GM19372 (cell line): ENCODE measurements at regions not wholly inside any gene's neighbourhood (a gene's known extent, or its start where the extent isn't known, plus 50 kb on each side); places are given as distances from the start of the nearest gene placed in this dataset.

Source experiments
- ATAC-seq: cut with Tn5 transposase; IDR thresholded peaks from one replicate; pipeline ENCODE4 v1.9.1; 2021; ENCODE audit warnings: mild to moderate bottlenecking, low read depth, moderate library complexity; ENCODE audit not compliant: unreplicated experiment

- no peak for ATAC-seq
Measured at GRCh38 chr15:48031466-48031865, 89.3 kb upstream of the SLC24A5 start.

- ATAC-seq, result no peak
Measured at GRCh38 chr15:48031973-48032372, 88.8 kb upstream of the SLC24A5 start.

DNA sequence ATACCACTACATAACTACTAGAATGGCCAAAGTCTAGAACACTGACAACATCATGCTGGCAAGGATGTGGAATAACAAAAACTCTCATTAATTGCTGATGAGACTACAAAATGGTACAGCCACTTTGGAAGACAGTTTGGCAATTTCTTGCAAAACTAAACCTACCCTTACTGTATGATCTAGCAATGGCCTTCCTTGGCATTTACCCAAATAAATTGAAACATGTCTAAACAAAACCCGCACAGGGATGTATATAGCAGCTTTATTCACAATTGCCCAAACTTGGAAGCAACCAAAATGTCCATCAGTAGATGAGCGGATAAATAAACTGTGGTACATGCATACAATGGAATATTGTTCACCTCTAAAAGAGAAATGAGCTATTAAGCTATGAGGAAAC is 87.9 kb upstream of the SLC24A5 start:
- ATAC-seq, result no peak

DNA sequence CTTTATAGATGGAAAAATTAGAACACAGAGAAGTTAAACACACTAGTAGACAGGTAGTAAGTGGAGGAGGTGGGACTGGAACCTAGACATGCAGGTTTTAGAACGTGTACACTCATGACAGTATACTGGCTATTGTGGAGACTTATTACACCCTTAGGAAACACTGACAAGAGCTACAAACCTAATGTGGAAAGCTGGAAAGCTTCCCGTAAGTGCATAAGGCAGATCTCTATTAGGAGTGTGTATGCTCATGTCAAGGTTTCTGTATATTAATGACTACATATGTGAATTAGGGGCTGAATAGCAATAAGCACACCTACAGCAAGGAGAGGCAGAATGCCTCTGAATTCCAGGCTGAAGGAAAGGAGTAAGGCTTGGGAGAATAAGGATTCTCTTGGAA is 82.6 kb upstream of the SLC24A5 start:
- no peak for ATAC-seq

GRCh38 chr15:48040166-48040817 is 80.5 kb upstream of the SLC24A5 start:
- no peak for ATAC-seq

GRCh38 chr15:48041454-48041853 is 79.3 kb upstream of the SLC24A5 start:
- no peak for ATAC-seq

DNA sequence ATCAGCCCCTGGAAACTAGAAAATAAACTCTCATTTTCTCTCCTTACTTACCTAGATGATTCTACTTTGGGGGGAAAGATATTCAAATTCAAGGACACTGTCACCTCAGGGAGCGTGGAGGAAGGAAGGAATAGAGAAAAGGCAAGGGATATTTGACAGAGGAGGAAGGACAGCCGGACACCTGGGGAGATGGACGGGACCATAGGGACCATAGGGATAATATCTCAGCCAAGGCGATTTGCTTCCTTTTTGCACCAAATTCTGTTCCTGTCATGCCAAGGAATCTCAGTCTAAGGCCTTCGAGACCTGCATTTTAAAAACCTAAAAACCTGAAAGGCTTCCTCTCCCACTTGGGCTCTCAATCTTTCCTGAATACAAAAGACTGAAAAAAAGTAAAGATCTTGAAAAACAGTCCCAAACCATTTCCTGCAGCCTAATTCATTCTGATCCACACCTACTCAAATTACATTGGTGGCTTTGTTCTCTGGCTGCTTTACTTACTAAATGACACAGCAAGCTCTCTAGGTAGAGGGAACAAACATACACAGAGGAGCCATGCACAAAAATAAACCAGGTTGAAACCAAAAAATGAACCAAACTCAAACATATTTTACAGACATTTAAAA is 73.9 kb upstream of the SLC24A5 start:
- no peak for ATAC-seq

GRCh38 chr15:48049736-48050135 is 71.1 kb upstream of the SLC24A5 start:
- no peak for ATAC-seq

- ATAC-seq, result no peak
Measured at GRCh38 chr15:48052946-48053345, 67.8 kb upstream of the SLC24A5 start.

GRCh38 chr15:48058371-48058770 is 62.4 kb upstream of the SLC24A5 start:
- ATAC-seq, result no peak

GRCh38 chr15:48059791-48060190 is 61.0 kb upstream of the SLC24A5 start:
- no peak for ATAC-seq

- no peak for ATAC-seq
Measured at GRCh38 chr15:48060396-48060795, 60.4 kb upstream of the SLC24A5 start.

- ATAC-seq, result no peak
Measured at GRCh38 chr15:48061605-48062004, 59.2 kb upstream of the SLC24A5 start.

GRCh38 chr15:48062148-48062872 is 58.5 kb upstream of the SLC24A5 start:
- ATAC-seq, result no peak

DNA sequence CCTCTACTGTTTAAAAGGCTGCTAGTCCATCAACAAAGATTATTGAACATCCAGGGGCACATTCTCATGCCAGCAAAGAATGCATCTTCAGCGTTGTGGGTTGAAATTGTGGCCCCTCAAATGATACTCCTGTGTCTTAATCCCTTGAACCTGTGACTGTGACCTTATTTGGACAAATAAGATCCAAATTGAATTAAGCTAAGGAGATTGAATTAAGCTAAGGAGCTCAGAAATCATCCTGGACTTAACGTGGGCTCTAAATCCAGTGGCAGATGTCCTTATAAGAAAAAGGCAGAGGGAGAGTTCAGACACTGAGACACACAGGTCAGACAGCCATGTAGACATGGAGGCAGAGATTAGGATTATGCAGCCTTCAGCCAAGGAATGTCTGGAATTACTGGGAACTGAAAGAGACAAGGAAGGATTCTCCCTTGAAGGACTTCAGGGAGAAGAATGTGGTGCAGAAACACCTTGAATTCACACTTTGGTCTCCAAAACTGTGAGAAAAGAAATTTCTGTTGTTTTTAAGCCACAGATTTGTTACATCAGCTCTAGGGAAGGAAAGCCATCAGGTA is 57.3 kb upstream of the SLC24A5 start:
- no peak for ATAC-seq

DNA sequence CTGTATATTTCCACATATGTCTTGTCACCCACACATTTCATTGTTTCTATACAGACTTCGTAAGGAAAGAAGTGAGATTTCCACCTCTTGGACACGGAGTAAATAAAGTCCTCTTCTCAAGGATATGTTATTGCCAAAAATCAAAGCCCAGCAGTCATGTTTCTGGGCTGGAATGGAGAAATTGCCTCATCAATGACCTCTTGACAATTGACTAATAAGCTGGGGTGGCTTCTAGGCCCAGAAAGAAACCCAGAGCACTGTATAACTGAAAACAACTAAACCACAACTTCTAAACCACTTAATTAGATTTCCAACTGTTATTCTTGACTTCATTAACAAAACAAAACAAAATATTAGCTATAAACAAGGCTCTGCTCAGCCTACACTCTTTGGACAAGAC is 56.4 kb upstream of the SLC24A5 start:
- ATAC-seq, result no peak

DNA sequence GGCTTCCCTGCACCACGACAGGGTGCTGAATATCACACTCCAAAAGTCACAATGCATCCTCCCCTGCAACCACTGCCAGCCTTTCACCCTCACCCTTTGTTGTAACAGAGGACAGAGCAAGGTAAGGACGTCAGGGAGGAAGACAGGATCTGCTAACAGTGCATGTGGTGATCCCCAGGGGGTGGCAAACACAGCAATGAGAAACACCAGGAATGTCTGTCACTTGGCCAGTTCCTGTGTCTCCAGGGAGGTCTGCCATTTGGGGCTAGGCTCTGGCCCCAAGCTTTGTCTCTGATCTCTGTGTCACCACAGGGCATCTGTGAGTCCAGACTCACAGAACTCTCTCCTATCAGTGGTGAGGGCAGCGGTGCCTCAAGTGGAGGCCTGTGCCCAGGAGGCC is 54.3 kb upstream of the SLC24A5 start:
- no peak for ATAC-seq
